MM.1S (cell line): ENCODE measurements at regions not wholly inside any gene's neighbourhood (a gene's known extent, or its start where the extent isn't known, plus 50 kb on each side); places are given as distances from the start of the nearest gene placed in this dataset.

ENCODE experiments used
- DNase-seq: peaks from one replicate; pipeline ENCODE4 v3.0.0-alpha.2; 2015
- H2AFZ ChIP-seq: fragments of 300-600 bp; sonication (generic); 2 replicates; pipeline ENCODE4 v1.6.0; 2016; ENCODE audit warnings: antibody characterized with exemption, low read length
- H3F3A ChIP-seq: fragments of 300-600 bp; sonication (generic); 2 replicates; pipeline ENCODE4 v1.6.1; 2016; ENCODE audit warnings: mild to moderate bottlenecking, antibody characterized with exemption, low read length, moderate library complexity, mixed read lengths; ENCODE audit not compliant: insufficient read depth
- H3K27ac ChIP-seq: fragments of 300-600 bp; sonication (generic); 2 replicates; pipeline ENCODE4 v1.5.1; 2016; ENCODE audit warnings: mild to moderate bottlenecking, low read length
- H3K27me3 ChIP-seq: fragments of 300-600 bp; sonication (generic); replicated peaks from 2 replicates; pipeline ENCODE4 v1.6.0; 2016; ENCODE audit warnings: low read length; ENCODE audit not compliant: insufficient read depth
- H3K36me3 ChIP-seq: fragments of 300-600 bp; sonication (generic); replicated peaks from 2 replicates; pipeline ENCODE4 v1.6.1; 2016; ENCODE audit warnings: mild to moderate bottlenecking, low read length, mixed read lengths; ENCODE audit not compliant: insufficient read depth
- H3K4me1 ChIP-seq: fragments of 300-600 bp; sonication (generic); 2 replicates; pipeline ENCODE4 v1.6.1; 2016; ENCODE audit warnings: low read length, mixed read lengths
- H3K4me2 ChIP-seq: fragments of 300-600 bp; sonication (generic); 2 replicates; pipeline ENCODE4 v1.6.0; 2016; ENCODE audit warnings: low read depth, low read length
- H3K4me3 ChIP-seq: fragments of 300-600 bp; sonication (generic); 2 replicates; pipeline ENCODE4 v1.5.1; 2016; ENCODE audit warnings: low read length, mixed read lengths
- H3K79me2 ChIP-seq: fragments of 300-600 bp; sonication (generic); 2 replicates; pipeline ENCODE4 v1.6.1; 2016; ENCODE audit warnings: mixed run types, low read length, mixed read lengths
- H3K9ac ChIP-seq: fragments of 300-600 bp; sonication (generic); 2 replicates; pipeline ENCODE4 v1.6.1; 2016; ENCODE audit warnings: low read length, mixed read lengths
- H3K9me2 ChIP-seq: fragments of 300-600 bp; sonication (generic); replicated peaks from 2 replicates; pipeline ENCODE4 v1.6.1; 2016; ENCODE audit warnings: mild to moderate bottlenecking, low read length, mixed read lengths; ENCODE audit not compliant: insufficient read depth
- H3K9me3 ChIP-seq: fragments of 300-600 bp; sonication (generic); replicated peaks from 2 replicates; pipeline ENCODE4 v1.6.1; 2016; ENCODE audit warnings: mild to moderate bottlenecking, low read length, mixed read lengths; ENCODE audit not compliant: insufficient read depth
- H4K20me1 ChIP-seq: fragments of 300-600 bp; sonication (generic); 2 replicates; pipeline ENCODE4 v1.6.1; 2016; ENCODE audit warnings: mild to moderate bottlenecking, low read length, moderate library complexity, mixed read lengths; ENCODE audit not compliant: insufficient read depth
- CTCF ChIP-seq: fragments of 300-600 bp; sonication (generic); IDR thresholded peaks from 2 replicates; pipeline ENCODE4 v1.5.1; 2016; ENCODE audit warnings: antibody characterized with exemption, low read length, mixed read lengths
- EZH2 ChIP-seq: fragments of 300-600 bp; sonication (generic); optimal IDR thresholded peaks from 2 replicates; pipeline ENCODE3; 2017; ENCODE audit warnings: low read depth, mild to moderate bottlenecking, antibody characterized with exemption, low read length, mixed read lengths
- EZH2phosphoT487 ChIP-seq: fragments of 300-600 bp; sonication (generic); IDR thresholded peaks from 2 replicates; pipeline ENCODE4 v1.6.1; 2018; ENCODE audit warnings: antibody characterized with exemption, low read length

DNA sequence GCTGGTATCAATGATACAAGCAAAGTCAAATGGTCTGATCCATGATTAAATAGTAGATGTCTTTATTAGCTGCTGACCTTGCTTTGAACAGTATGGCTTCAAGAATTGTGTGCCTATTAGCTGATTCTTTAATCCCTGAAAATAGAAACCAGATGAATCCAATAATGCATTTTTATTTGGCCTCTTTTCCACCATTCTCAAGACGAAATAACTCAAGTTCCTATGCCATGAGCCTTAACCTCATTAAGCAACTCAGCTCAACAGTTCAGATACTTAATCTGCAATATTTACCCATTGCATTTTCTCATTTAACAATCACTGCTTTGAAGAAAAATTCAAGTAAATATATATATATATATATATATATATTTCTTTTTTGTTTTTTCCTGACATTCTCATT, 588.6 kb upstream of the MEF2C start:
- Histone ChIP-seq H3K27ac (no peak overlapping the region), H3K4me3 (no peak overlapping the region), H3K9me2 (no peaks in the 10 kb centered on the region), H3F3A (no peaks in the 10 kb centered on the region), H3K27me3 (no peaks in the 10 kb centered on the region), H3K9me3 (no peaks in the 10 kb centered on the region), H3K79me2 (no peaks in the 10 kb centered on the region), H4K20me1 (no peaks in the 10 kb centered on the region), H3K4me1 (no peaks in the 10 kb centered on the region), H3K9ac (no peak overlapping the region), H3K36me3 (no peaks in the 10 kb centered on the region), H3K4me2 (no peak overlapping the region), H2AFZ (no peak overlapping the region)
- DNase-seq = no peak
- TF ChIP-seq EZH2 (no peak), CTCF (no peak), EZH2phosphoT487 (no peak)

DNA sequence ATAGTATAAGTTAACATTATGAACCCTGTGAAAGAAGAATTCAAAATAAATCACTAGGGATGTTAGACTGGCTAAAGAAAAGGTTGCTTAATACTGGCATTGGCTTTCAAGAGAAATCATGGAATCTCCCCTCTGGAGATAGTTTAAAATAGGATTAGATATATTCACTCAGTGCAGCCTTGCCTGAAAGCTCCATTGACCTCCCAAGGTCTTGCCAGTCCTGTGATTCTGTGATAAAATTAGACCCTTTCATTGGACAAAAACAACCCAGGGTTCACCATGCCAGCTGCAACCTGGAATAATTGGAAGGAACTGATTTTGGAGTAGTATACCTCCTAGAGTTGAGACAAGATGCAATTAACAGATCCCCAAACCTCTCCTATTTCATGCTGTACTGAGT, 588.1 kb upstream of the MEF2C start:
- no peak overlapping the region for H3K4me3 ChIP-seq
- no peaks in the 10 kb centered on the region for H3K27me3 ChIP-seq
- no peaks in the 10 kb centered on the region for H3K79me2 ChIP-seq
- DNase-seq = no peak
- no peak overlapping the region for H2AFZ ChIP-seq
- no peaks in the 10 kb centered on the region for H3K9me3 ChIP-seq
- H3K9ac ChIP-seq = no peak overlapping the region
- H3K9me2 ChIP-seq = no peaks in the 10 kb centered on the region
- H3K27ac ChIP-seq = no peak overlapping the region
- no peaks in the 10 kb centered on the region for H3F3A ChIP-seq
- H3K4me1 ChIP-seq = no peaks in the 10 kb centered on the region
- no peaks in the 10 kb centered on the region for H3K36me3 ChIP-seq
- H4K20me1 ChIP-seq = no peaks in the 10 kb centered on the region
- H3K4me2 ChIP-seq = no peak overlapping the region
- TF ChIP-seq CTCF (no peak), EZH2 (no peak), EZH2phosphoT487 (no peak)

DNA sequence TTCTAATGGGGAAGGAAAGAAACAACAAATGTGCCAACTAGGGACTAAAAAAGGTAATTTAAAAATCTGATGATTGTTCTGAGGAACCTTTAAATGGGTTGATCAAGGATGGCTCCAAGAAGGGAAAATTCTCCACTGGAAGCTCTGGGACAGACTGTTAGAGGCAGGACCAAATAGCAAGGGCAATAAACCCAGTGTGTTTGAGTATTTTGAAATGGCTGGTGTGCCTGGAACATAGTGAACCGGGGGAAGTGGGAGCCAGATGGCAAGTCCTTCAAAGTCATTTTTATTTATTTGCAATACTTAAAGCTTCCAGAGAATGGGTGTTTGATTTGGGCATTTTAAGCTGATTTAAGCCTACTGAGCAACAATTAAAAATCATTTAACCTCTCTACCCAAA, 587.7 kb upstream of the MEF2C start:
- H3K9me2 ChIP-seq = no peaks in the 10 kb centered on the region
- H3K9ac ChIP-seq = no peak overlapping the region
- H2AFZ ChIP-seq = no peak overlapping the region
- no peaks in the 10 kb centered on the region for H3K36me3 ChIP-seq
- H3K4me2 ChIP-seq = no peak overlapping the region
- no peak overlapping the region for H3K27ac ChIP-seq
- H3F3A ChIP-seq = no peaks in the 10 kb centered on the region
- H4K20me1 ChIP-seq = no peaks in the 10 kb centered on the region
- no peak overlapping the region for H3K4me3 ChIP-seq
- no peaks in the 10 kb centered on the region for H3K27me3 ChIP-seq
- H3K79me2 ChIP-seq = no peaks in the 10 kb centered on the region
- DNase-seq = no peak
- H3K9me3 ChIP-seq = no peaks in the 10 kb centered on the region
- H3K4me1 ChIP-seq = no peaks in the 10 kb centered on the region
- no peak for TF ChIP-seq CTCF
- no peak for TF ChIP-seq EZH2
- TF ChIP-seq EZH2phosphoT487 = no peak

- no peaks in the 10 kb centered on the region for H3K9me3 ChIP-seq
- H2AFZ ChIP-seq = no peak overlapping the region
- no peak overlapping the region for H3K4me2 ChIP-seq
- H3F3A ChIP-seq = no peaks in the 10 kb centered on the region
- no peak for DNase-seq
- TF ChIP-seq EZH2 = no peak
- TF ChIP-seq EZH2phosphoT487 = no peak
- no peak for TF ChIP-seq CTCF
- H3K27ac ChIP-seq = no peak overlapping the region
- no peaks in the 10 kb centered on the region for H4K20me1 ChIP-seq
- H3K79me2 ChIP-seq = no peaks in the 10 kb centered on the region
- no peaks in the 10 kb centered on the region for H3K9me2 ChIP-seq
- peaks cover 18% of the 10 kb centered on the region for H3K4me1 ChIP-seq
- no peaks in the 10 kb centered on the region for H3K27me3 ChIP-seq
- no peak overlapping the region for H3K9ac ChIP-seq
- H3K36me3 ChIP-seq = no peaks in the 10 kb centered on the region
- no peak overlapping the region for H3K4me3 ChIP-seq
Observed at GRCh38 chr5:89458332-89458656, 575.3 kb upstream of the MEF2C start.
